ENCODE measurements at regions not wholly inside any gene's neighbourhood (a gene's known extent, or its start where the extent isn't known, plus 50 kb on each side); places are given as distances from the start of the nearest gene placed in this dataset.

- no peak for TF ChIP-seq CTCF (IDR thresholded peaks at IDR 0.05)
- no peak for TF ChIP-seq POLR2A (IDR thresholded peaks at IDR 0.05)
- TF ChIP-seq POLR2AphosphoS5 (IDR thresholded peaks at IDR 0.05; ENCODE audit: insufficient read depth in 1 of 2, low read depth in 1 of 2), result no peak
These were observed 262.5 kb upstream of the CAND1 start for GRCh38 chr12:67006610-67007009.

Measured in vagina (tissue), 2 donors.